K562 (cell line): ENCODE measurements at regions not wholly inside any gene's neighbourhood (a gene's known extent, or its start where the extent isn't known, plus 50 kb on each side); places are given as distances from the start of the nearest gene placed in this dataset.

Source experiments
- ATAC-seq: fragments of 200-7000 bp; cut with Tn5 transposase; 3 replicates; pipeline ENCODE4 v1.9.1; 2020; ENCODE audit warnings: moderate library complexity
- BruUV-seq: library from RNA; stranded (reverse); fragments of 400-500 nt; replicated peaks from 2 replicates; lab custom pipeline; 2021; lab: Mats Ljungman, UMichigan
- CTCF ChIA-PET: fragments of 300-600 bp; formaldehyde crosslinking; extraction: SDS; loops from one replicate; lab custom pipeline; 2021; ENCODE audit warnings: low intra/inter-chr PET ratio; lab: Yijun Ruan, JAX
- POLR2A ChIA-PET: fragments of 300-600, 350-650 bp; sonication (Branson Sonifier 250); formaldehyde crosslinking; extraction: SDS; loops from one replicate; lab custom pipeline; 2021; ENCODE audit warnings: antibody characterized with exemption, inconsistent platforms; lab: Yijun Ruan, JAX
- DNase-seq, 4 experiments: peaks; one replicate each; pipeline versions ENCODE4 v3.0.0 to v3.0.0-alpha.2; 2011 to 2018; ENCODE audit warnings: low spot score in 3 of 4, mixed read lengths in 3 of 4; ENCODE audit errors: extremely low read depth in 1 of 4
- FAIRE-seq: peaks from 2 replicates; lab custom pipeline; 2011; peaks lifted over from hg19 to GRCh38; lab: Jason Lieb, UNC
- H2AFZ ChIP-seq: 2 replicates; pipeline ENCODE4 v1.6.0; 2011; ENCODE audit warnings: low read depth, low read length, control low read depth, inconsistent platforms
- H3K27ac ChIP-seq: fragments of 200-600 bp; 3 replicates; pipeline ENCODE4 v1.8.0; 2011; ENCODE audit warnings: low read depth, mild to moderate bottlenecking, control low read depth, inconsistent platforms, low read length, moderate library complexity, mixed read lengths; ENCODE audit errors: extremely low read depth
- H3K27me3 ChIP-seq, 2 experiments: fragments of 300-600 bp in 1 of 2; 2 replicates in 1 of 2; 3 replicates in 1 of 2; pipeline versions ENCODE4 v1.6.0 to v1.8.0; 2011; ENCODE audit warnings: inconsistent platforms in 2 of 2, low read length in 2 of 2, mild to moderate bottlenecking in 1 of 2, mixed read lengths in 1 of 2, moderate library complexity in 1 of 2; ENCODE audit not compliant: control insufficient read depth in 2 of 2, insufficient read depth in 2 of 2
- H3K36me3 ChIP-seq: fragments of 300-600 bp; 3 replicates; pipeline ENCODE4 v1.8.0; 2011; ENCODE audit warnings: mild to moderate bottlenecking, low read length, inconsistent platforms; ENCODE audit not compliant: control insufficient read depth, insufficient read depth
- H3K4me1 ChIP-seq, 2 experiments: fragments of 200-600 bp in 1 of 2; replicated peaks in 1 of 2; 2 replicates in 1 of 2; 3 replicates in 1 of 2; pipeline versions ENCODE4 v1.5.1 to v1.8.0; 2011; ENCODE audit warnings: inconsistent platforms in 2 of 2, low read length in 2 of 2, mild to moderate bottlenecking in 1 of 2, mixed read lengths in 1 of 2, moderate library complexity in 1 of 2; ENCODE audit not compliant: control insufficient read depth in 2 of 2, insufficient read depth in 2 of 2
- H3K4me2 ChIP-seq: 2 replicates; pipeline ENCODE4 v1.6.1; 2011; ENCODE audit warnings: low read length, control low read depth, inconsistent platforms, mixed read lengths; ENCODE audit not compliant: insufficient read depth
- H3K4me3 ChIP-seq: fragments of 200-600 bp; sonication (generic), shearing (Covaris generic); 2 replicates; pipeline ENCODE4 v1.5.1; 2016; ENCODE audit warnings: control low read depth, inconsistent platforms
- H3K79me2 ChIP-seq: fragments of 200-600 bp; 3 replicates; pipeline ENCODE4 v1.8.0; 2011; ENCODE audit warnings: low read length, inconsistent platforms; ENCODE audit not compliant: control insufficient read depth, insufficient read depth
- H3K9ac ChIP-seq, 2 experiments: 2 replicates each; pipeline versions ENCODE4 v1.6.0 to v1.6.1; 2011; ENCODE audit warnings: low read depth in 2 of 2, low read length in 2 of 2, control low read depth in 1 of 2, inconsistent platforms in 1 of 2, mild to moderate bottlenecking in 1 of 2, mixed read lengths in 1 of 2; ENCODE audit not compliant: insufficient read depth in 1 of 2
- H3K9me1 ChIP-seq: one replicate; pipeline ENCODE4 v1.6.0; 2011; ENCODE audit warnings: inconsistent platforms, mild to moderate bottlenecking, low read length, moderate library complexity; ENCODE audit not compliant: control insufficient read depth, insufficient read depth
- H3K9me3 ChIP-seq: replicated peaks from 2 replicates; pipeline ENCODE4 v1.5.1; 2011; ENCODE audit warnings: low read depth, low read length, inconsistent platforms; ENCODE audit not compliant: control insufficient read depth, insufficient read depth
- H4K20me1 ChIP-seq: replicated peaks from 2 replicates; pipeline ENCODE4 v1.6.1; 2011; ENCODE audit warnings: low read length, inconsistent platforms, mixed read lengths; ENCODE audit not compliant: control insufficient read depth, insufficient read depth
- ZEB2 ChIP-seq: fragments of 450-650 bp; IDR thresholded peaks from 2 replicates; pipeline ENCODE4 v1.6.1; 2016
- WGBS: fragments of 100-300 bp; shearing (Covaris generic); methylation state at CpG from one replicate; pipeline ENCODE4 v1.1.6; 2016; ENCODE audit warnings: low coverage, mixed read lengths; ENCODE audit not compliant: insufficient coverage; ENCODE audit errors: missing lambda C conversion rate; 5-methylcytosine and 5-hydroxymethylcytosine counted together
- in situ Hi-C: fragments of 300-500 bp; cut with MboI; formaldehyde crosslinking; loops from 4 replicates; pipeline ENCODE4 v1.15.0; 2018; ENCODE audit warnings: inconsistent platforms, mixed read lengths
- intact Hi-C: fragments of 100-400 bp; cut with micrococcal nuclease; formaldehyde crosslinking; loops from 2 replicates; pipeline ENCODE4 v1.14.2; 2022
- TF ChIP-seq, protein P1 (sequence below), 3 experiments: IDR thresholded peaks in 2 of 3; conservative IDR thresholded peaks in 1 of 3; 2 replicates each; pipeline ENCODE4 v1.5.1; 2011 to 2012; ENCODE audit warnings: low read length in 3 of 3, mild to moderate bottlenecking in 3 of 3, control low read depth in 2 of 3, improper control_type of control experiment in 1 of 3, inconsistent platforms in 1 of 3, low read depth in 1 of 3, mixed read lengths in 1 of 3, moderate library complexity in 1 of 3; ENCODE audit not compliant: insufficient read depth in 2 of 3

GRCh38 chr2:38487852-38488251 lies 110.8 kb upstream of the ATL2 start:
- no peaks in the 10 kb centered on the region for H3K79me2 ChIP-seq
- ATAC-seq (peak; percentile 59), DNase-seq (no peak), FAIRE-seq (no peak)
- WGBS, result 44% methylated on average over 10 of the region's 10 CpGs
- H2AFZ ChIP-seq, result peak overlapping the region; percentile 22
- no peaks in the 10 kb centered on the region for H3K9me1 ChIP-seq
- in situ Hi-C loops (no loop called here), intact Hi-C loops (no loop called here)
- no peak overlapping the region for H3K27ac ChIP-seq
- peaks cover 7 to 20% of the 10 kb centered on the region in 2 experiments; a peak in 4 of 5 replicates for H3K4me1 ChIP-seq
- ChIA-PET CTCF (interaction anchor here (0.7 kb wide), 1 partner anchor 253 kb away, joined by 3 read pairs; no protein-coding TSS in a partner anchor), POLR2A (interaction anchor here (0.7 to 1.9 kb wide), 2 partner anchors 15 to 21 kb away, joined by 4 read pairs; no protein-coding TSS in a partner anchor)
- H3K4me3 ChIP-seq, result no peak overlapping the region
- no peak overlapping the region for H3K9ac ChIP-seq
- H3K4me2 ChIP-seq, result no peak overlapping the region
- no peaks in the 10 kb centered on the region for H3K9me3 ChIP-seq
- H4K20me1 ChIP-seq, result no peaks in the 10 kb centered on the region
- no peaks in the 10 kb centered on the region for H3K36me3 ChIP-seq
- no TSS peak for BruUV-seq
- TF ChIP-seq, protein P1, sequence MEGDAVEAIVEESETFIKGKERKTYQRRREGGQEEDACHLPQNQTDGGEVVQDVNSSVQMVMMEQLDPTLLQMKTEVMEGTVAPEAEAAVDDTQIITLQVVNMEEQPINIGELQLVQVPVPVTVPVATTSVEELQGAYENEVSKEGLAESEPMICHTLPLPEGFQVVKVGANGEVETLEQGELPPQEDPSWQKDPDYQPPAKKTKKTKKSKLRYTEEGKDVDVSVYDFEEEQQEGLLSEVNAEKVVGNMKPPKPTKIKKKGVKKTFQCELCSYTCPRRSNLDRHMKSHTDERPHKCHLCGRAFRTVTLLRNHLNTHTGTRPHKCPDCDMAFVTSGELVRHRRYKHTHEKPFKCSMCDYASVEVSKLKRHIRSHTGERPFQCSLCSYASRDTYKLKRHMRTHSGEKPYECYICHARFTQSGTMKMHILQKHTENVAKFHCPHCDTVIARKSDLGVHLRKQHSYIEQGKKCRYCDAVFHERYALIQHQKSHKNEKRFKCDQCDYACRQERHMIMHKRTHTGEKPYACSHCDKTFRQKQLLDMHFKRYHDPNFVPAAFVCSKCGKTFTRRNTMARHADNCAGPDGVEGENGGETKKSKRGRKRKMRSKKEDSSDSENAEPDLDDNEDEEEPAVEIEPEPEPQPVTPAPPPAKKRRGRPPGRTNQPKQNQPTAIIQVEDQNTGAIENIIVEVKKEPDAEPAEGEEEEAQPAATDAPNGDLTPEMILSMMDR (IDR thresholded peaks at IDR 0.05 in 2 of 3, conservative IDR thresholded peaks at IDR 0.05 in 1 of 3; ENCODE audit: insufficient read depth in 2 of 3, low read depth in 1 of 3, low read length in 3 of 3), result 0 out of 6 replicates have a peak, but pooled peaks of 2 of the 3 experiments have one; percentile 3 to 13
- no peak for TF ChIP-seq ZEB2
- TF ChIP-seq, all 486 proteins: peak for 1
- no peaks in the 10 kb centered on the region for H3K27me3 ChIP-seq
